ENCODE measurements at regions not wholly inside any gene's neighbourhood (a gene's known extent, or its start where the extent isn't known, plus 50 kb on each side); places are given as distances from the start of the nearest gene placed in this dataset.

DNA sequence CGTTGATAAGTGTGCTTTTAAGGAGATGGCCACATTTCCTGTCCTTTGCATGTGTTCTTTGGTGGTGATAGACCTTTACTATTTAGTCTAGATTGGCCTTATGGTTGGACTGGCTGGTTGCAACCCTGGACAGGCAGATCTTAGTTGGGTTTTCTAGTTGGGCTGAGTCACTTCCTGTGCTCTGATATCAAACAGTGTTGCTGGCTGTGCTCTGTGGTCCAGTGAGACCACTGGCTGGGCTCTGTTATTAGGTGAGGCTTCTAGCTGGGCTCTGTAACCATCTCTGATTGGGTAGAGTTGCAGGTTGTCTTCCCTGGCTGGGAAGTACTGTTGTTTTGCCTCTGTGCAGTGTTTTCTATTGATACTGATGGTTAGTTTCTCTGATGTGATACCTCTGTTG, 432.5 kb downstream of the LRRC70 start:
- no peak overlapping the region for H3K4me3 Mint-ChIP-seq
- TF ChIP-seq, protein P1, sequence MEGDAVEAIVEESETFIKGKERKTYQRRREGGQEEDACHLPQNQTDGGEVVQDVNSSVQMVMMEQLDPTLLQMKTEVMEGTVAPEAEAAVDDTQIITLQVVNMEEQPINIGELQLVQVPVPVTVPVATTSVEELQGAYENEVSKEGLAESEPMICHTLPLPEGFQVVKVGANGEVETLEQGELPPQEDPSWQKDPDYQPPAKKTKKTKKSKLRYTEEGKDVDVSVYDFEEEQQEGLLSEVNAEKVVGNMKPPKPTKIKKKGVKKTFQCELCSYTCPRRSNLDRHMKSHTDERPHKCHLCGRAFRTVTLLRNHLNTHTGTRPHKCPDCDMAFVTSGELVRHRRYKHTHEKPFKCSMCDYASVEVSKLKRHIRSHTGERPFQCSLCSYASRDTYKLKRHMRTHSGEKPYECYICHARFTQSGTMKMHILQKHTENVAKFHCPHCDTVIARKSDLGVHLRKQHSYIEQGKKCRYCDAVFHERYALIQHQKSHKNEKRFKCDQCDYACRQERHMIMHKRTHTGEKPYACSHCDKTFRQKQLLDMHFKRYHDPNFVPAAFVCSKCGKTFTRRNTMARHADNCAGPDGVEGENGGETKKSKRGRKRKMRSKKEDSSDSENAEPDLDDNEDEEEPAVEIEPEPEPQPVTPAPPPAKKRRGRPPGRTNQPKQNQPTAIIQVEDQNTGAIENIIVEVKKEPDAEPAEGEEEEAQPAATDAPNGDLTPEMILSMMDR (conservative IDR thresholded peaks at IDR 0.05) = no peak
- no peak for DNase-seq
- no peak overlapping the region for H2BK120ac ChIP-seq (ENCODE audit: low read depth, low read length, poor library complexity, severe bottlenecking)
- H4K5ac ChIP-seq (ENCODE audit: insufficient read length, low read depth, low read length) = no peak overlapping the region
- no CpG with 5 or more reads among the region's 1 CpG for WGBS (ENCODE audit: extremely low coverage, insufficient read length, low lambda C conversion rate)
- H3K9me3 ChIP-seq (ENCODE audit: control insufficient read depth, low read depth, low read length) = no peaks in the 10 kb centered on the region
- H3K27ac Mint-ChIP-seq = no peak overlapping the region
- no peaks in the 10 kb centered on the region for H3K79me1 ChIP-seq (ENCODE audit: insufficient read depth, low read depth, low read length, poor library complexity, severe bottlenecking)
- no peak overlapping the region for H3K18ac ChIP-seq (ENCODE audit: insufficient read length, low read depth, low read length)
- no peaks in the 10 kb centered on the region for H3K4me1 Mint-ChIP-seq
- no peak overlapping the region for H4K8ac ChIP-seq (replicated peaks; ENCODE audit: insufficient read length, low read depth, low read length)
- H3K27me3 Mint-ChIP-seq (ENCODE audit: low read depth) = no peaks in the 10 kb centered on the region
- H2BK12ac ChIP-seq (ENCODE audit: insufficient read length, low read depth, low read length) = no peak overlapping the region
- no peaks in the 10 kb centered on the region for H3K23me2 ChIP-seq (ENCODE audit: insufficient read length, low read depth, low read length, poor library complexity, severe bottlenecking)
- no peak overlapping the region for H2BK15ac ChIP-seq (ENCODE audit: low read depth, low read length)
- no peak overlapping the region for H3K14ac ChIP-seq (ENCODE audit: insufficient read depth, low read length)
- no peak overlapping the region for H3K4ac ChIP-seq (ENCODE audit: low read depth, low read length)
- no peak overlapping the region for H3K27ac ChIP-seq (ENCODE audit: insufficient read length, low read depth, low read length)
- H2BK5ac ChIP-seq (ENCODE audit: insufficient read length, low read length) = no peak overlapping the region
- H3K23ac ChIP-seq (ENCODE audit: insufficient read length, low read depth, low read length) = no peak overlapping the region
- peaks cover 6 to 21% (median 17%) of the 10 kb centered on the region in 3 experiments; a peak in 5 of 7 replicates for H3K36me3 Mint-ChIP-seq (ENCODE audit: insufficient read depth in 1 of 3, low read depth in 3 of 3)
- H3T11ph ChIP-seq (ENCODE audit: low read length) = no peak overlapping the region
- no peak overlapping the region for H2AFZ ChIP-seq (ENCODE audit: low read length)
- H2AK5ac ChIP-seq (ENCODE audit: insufficient read length, low read length) = no peak overlapping the region
- H3K9me3 Mint-ChIP-seq = peaks cover 24 to 39% of the 10 kb centered on the region in 2 experiments
- H4K20me1 ChIP-seq (ENCODE audit: control insufficient read depth, insufficient read depth, insufficient read length) = no peaks in the 10 kb centered on the region
- no peak overlapping the region for H3K4me2 ChIP-seq (ENCODE audit: insufficient read depth, insufficient read length, low read length)
- no peak overlapping the region for H3K56ac ChIP-seq (ENCODE audit: insufficient read length, low read depth, low read length)
- no peaks in the 10 kb centered on the region for H3K4me1 ChIP-seq (ENCODE audit: insufficient read depth, low read length)
- no peak overlapping the region for H4K91ac ChIP-seq (ENCODE audit: insufficient read length, low read depth, low read length)
- no peak overlapping the region for H3K9ac ChIP-seq (ENCODE audit: extremely low read depth, insufficient read length, low read length)
- no peaks in the 10 kb centered on the region for H3K27me3 ChIP-seq (ENCODE audit: insufficient read depth, low read length)
- no peaks in the 10 kb centered on the region for H3K79me2 ChIP-seq (ENCODE audit: insufficient read depth, low read length)
- H2BK20ac ChIP-seq (ENCODE audit: low read depth, low read length, poor library complexity, severe bottlenecking) = no peak overlapping the region

Data from H9 (cell line).